IMR-90 (cell line): ENCODE measurements at regions not wholly inside any gene's neighbourhood (a gene's known extent, or its start where the extent isn't known, plus 50 kb on each side); places are given as distances from the start of the nearest gene placed in this dataset.

Source experiments
- ATAC-seq: fragments of 200-7000 bp; cut with Tn5 transposase; 2 replicates; pipeline ENCODE4 v1.9.1; 2020; ENCODE audit warnings: low read depth, mild to moderate bottlenecking, moderate library complexity
- BruUV-seq: library from RNA; stranded (reverse); fragments of 400-500 nt; replicated peaks from 2 replicates; lab custom pipeline; 2021; lab: Mats Ljungman, UMichigan
- CTCF ChIA-PET: fragments of 300-600 bp; formaldehyde crosslinking; extraction: SDS; loops from one replicate; lab custom pipeline; 2021; ENCODE audit warnings: antibody characterized with exemption; lab: Yijun Ruan, JAX
- POLR2A ChIA-PET: fragments of 300-600 bp; sonication (Branson Sonifier 250); formaldehyde crosslinking; loops from one replicate; lab custom pipeline; 2022; ENCODE audit warnings: antibody characterized with exemption; ENCODE audit not compliant: unreplicated experiment; lab: Charles Lee
- DNase-seq: peaks from one replicate; pipeline ENCODE4 v3.0.0; 2013
- H2AFZ ChIP-seq: replicated peaks from 2 replicates; pipeline ENCODE3; 2013; ENCODE audit warnings: low read length, mild to moderate bottlenecking; ENCODE audit not compliant: poor library complexity
- H2AK5ac ChIP-seq: 2 replicates; pipeline ENCODE4 v1.6.1; 2013; ENCODE audit warnings: low read depth, low read length, inconsistent platforms
- H2AK9ac ChIP-seq: replicated peaks from 2 replicates; pipeline ENCODE3; 2013; ENCODE audit warnings: mild to moderate bottlenecking, low read depth, low read length, moderate library complexity; ENCODE audit not compliant: poor library complexity
- H2BK120ac ChIP-seq: 2 replicates; pipeline ENCODE4 v1.6.1; 2013; ENCODE audit warnings: low read depth, low read length, inconsistent platforms
- H2BK15ac ChIP-seq: 3 replicates; pipeline ENCODE4 v1.6.1; 2013; ENCODE audit warnings: low read depth, low read length, inconsistent platforms
- H2BK20ac ChIP-seq: 2 replicates; pipeline ENCODE4 v1.6.1; 2013; ENCODE audit warnings: low read depth, mild to moderate bottlenecking, inconsistent platforms, low read length, moderate library complexity
- H2BK5ac ChIP-seq: 2 replicates; pipeline ENCODE4 v1.6.1; 2013; ENCODE audit warnings: mild to moderate bottlenecking, low read depth, low read length, inconsistent platforms; ENCODE audit not compliant: poor library complexity, severe bottlenecking
- H3K14ac ChIP-seq: replicated peaks from 2 replicates; pipeline ENCODE4 v1.6.1; 2013; ENCODE audit warnings: low read depth, low read length, inconsistent platforms
- H3K18ac ChIP-seq: 2 replicates; pipeline ENCODE4 v1.6.1; 2013; ENCODE audit warnings: low read depth, low read length, control low read depth
- H3K23ac ChIP-seq: 2 replicates; pipeline ENCODE4 v1.6.1; 2013; ENCODE audit warnings: low read depth, low read length, inconsistent platforms
- H3K27ac ChIP-seq: 2 replicates; pipeline ENCODE4 v1.5.1; 2013; ENCODE audit warnings: mild to moderate bottlenecking, control low read depth, low read length; ENCODE audit not compliant: insufficient read depth
- H3K27me3 ChIP-seq: 2 replicates; pipeline ENCODE4 v1.6.1; 2013; ENCODE audit warnings: low read length; ENCODE audit not compliant: control insufficient read depth, insufficient read depth
- H3K36me3 ChIP-seq: 2 replicates; pipeline ENCODE4 v1.6.1; 2013; ENCODE audit warnings: low read length, mixed read lengths; ENCODE audit not compliant: control insufficient read depth, insufficient read depth
- H3K4ac ChIP-seq: 2 replicates; pipeline ENCODE4 v1.6.1; 2013; ENCODE audit warnings: low read depth, low read length, inconsistent platforms
- H3K4me1 ChIP-seq: 2 replicates; pipeline ENCODE4 v1.6.1; 2013; ENCODE audit warnings: low read length, mixed read lengths; ENCODE audit not compliant: control insufficient read depth, insufficient read depth
- H3K4me2 ChIP-seq: 2 replicates; pipeline ENCODE4 v1.6.1; 2013; ENCODE audit warnings: low read depth, mild to moderate bottlenecking, control low read depth, low read length, moderate library complexity
- H3K4me3 ChIP-seq: 2 replicates; pipeline ENCODE4 v1.5.1; 2013; ENCODE audit warnings: low read depth, mild to moderate bottlenecking, control low read depth, low read length, moderate library complexity; ENCODE audit not compliant: insufficient read depth
- H3K56ac ChIP-seq: 2 replicates; pipeline ENCODE4 v1.6.1; 2013; ENCODE audit warnings: low read length, inconsistent platforms; ENCODE audit not compliant: insufficient read depth; ENCODE audit errors: extremely low read depth
- H3K79me1 ChIP-seq, 2 experiments: 2 replicates each; pipeline ENCODE4 v1.6.1; 2013; ENCODE audit warnings: low read length in 2 of 2, inconsistent platforms in 1 of 2, low read depth in 1 of 2
- H3K9ac ChIP-seq: 2 replicates; pipeline ENCODE4 v1.6.1; 2013; ENCODE audit warnings: low read depth, low read length, control low read depth
- H3K9me1 ChIP-seq: 2 replicates; pipeline ENCODE4 v1.6.1; 2013; ENCODE audit warnings: low read length, inconsistent platforms; ENCODE audit not compliant: insufficient read depth
- H3K9me3 ChIP-seq: 2 replicates; pipeline ENCODE4 v1.6.1; 2013; ENCODE audit warnings: low read length; ENCODE audit not compliant: control insufficient read depth, insufficient read depth
- H4K20me1 ChIP-seq: 2 replicates; pipeline ENCODE4 v1.6.1; 2013; ENCODE audit warnings: low read length, inconsistent platforms; ENCODE audit not compliant: insufficient read depth
- H4K5ac ChIP-seq: 2 replicates; pipeline ENCODE4 v1.6.1; 2013; ENCODE audit warnings: mild to moderate bottlenecking, low read depth, low read length, control low read depth
- H4K8ac ChIP-seq, 2 experiments: 2 replicates each; pipeline ENCODE4 v1.6.1; 2013; ENCODE audit warnings: low read depth in 2 of 2, low read length in 2 of 2, control low read depth in 1 of 2, inconsistent platforms in 1 of 2
- H4K91ac ChIP-seq: 2 replicates; pipeline ENCODE4 v1.6.1; 2013; ENCODE audit warnings: low read depth, low read length, inconsistent platforms; ENCODE audit not compliant: insufficient read depth
- CEBPB ChIP-seq: IDR thresholded peaks from 2 replicates; pipeline ENCODE4 v1.6.1; 2012; ENCODE audit warnings: low read depth, low read length, improper control_type of control experiment
- CHD1 ChIP-seq: IDR thresholded peaks from 2 replicates; pipeline ENCODE4 v1.6.1; 2012; ENCODE audit warnings: low read depth, low read length, improper control_type of control experiment
- FOS ChIP-seq: fragments of 150-350 bp; IDR thresholded peaks from 2 replicates; pipeline ENCODE4 v1.6.1; 2016; ENCODE audit warnings: low read depth, low read length
- MAFK ChIP-seq: IDR thresholded peaks from 2 replicates; pipeline ENCODE4 v1.6.1; 2012; ENCODE audit warnings: low read depth, low read length, improper control_type of control experiment
- MAZ ChIP-seq: IDR thresholded peaks from 2 replicates; pipeline ENCODE4 v1.6.1; 2012; ENCODE audit warnings: low read depth, mild to moderate bottlenecking, low read length, improper control_type of control experiment, moderate library complexity, borderline replicate concordance
- MXI1 ChIP-seq: IDR thresholded peaks from 2 replicates; pipeline ENCODE4 v1.6.1; 2012; ENCODE audit warnings: low read depth, mild to moderate bottlenecking, low read length, moderate library complexity, borderline replicate concordance
- RAD21 ChIP-seq: IDR thresholded peaks from 2 replicates; pipeline ENCODE4 v1.6.1; 2012; ENCODE audit warnings: low read length, improper control_type of control experiment
- RCOR1 ChIP-seq: IDR thresholded peaks from 2 replicates; pipeline ENCODE4 v1.6.1; 2012; ENCODE audit warnings: mild to moderate bottlenecking, low read length, improper control_type of control experiment; ENCODE audit not compliant: insufficient replicate concordance
- RFX5 ChIP-seq: IDR thresholded peaks from 2 replicates; pipeline ENCODE4 v1.8.0; 2012; ENCODE audit warnings: low read depth, mild to moderate bottlenecking, low read length, moderate library complexity
- SMC3 ChIP-seq: fragments of 150-350 bp; IDR thresholded peaks from 2 replicates; pipeline ENCODE4 v1.6.1; 2016; ENCODE audit warnings: low read depth, mild to moderate bottlenecking, antibody characterized with exemption, low read length, moderate library complexity
- WGBS, 2 experiments: methylation state at CpG; one replicate each; pipeline versions ENCODE4 v1.1.5 to v1.1.7; 2013; ENCODE audit warnings: missing lambda C conversion rate in 2 of 2; ENCODE audit not compliant: insufficient read length in 1 of 2; ENCODE audit errors: extremely low coverage in 2 of 2; 5-methylcytosine and 5-hydroxymethylcytosine counted together
- dilution Hi-C: fragments of 300-500 bp; cut with HindIII; formaldehyde crosslinking; loops from one replicate; pipeline ENCODE4 v1.14.3; 2018; ENCODE audit warnings: low sequenced_read_pairs; ENCODE audit not compliant: unreplicated experiment
- in situ Hi-C: fragments of 300-500 bp; cut with MboI; formaldehyde crosslinking; loops from 3 replicates; pipeline ENCODE4 v1.14.3; 2019; ENCODE audit warnings: low sequenced_read_pairs, inconsistent platforms, mixed read lengths
- intact Hi-C: fragments of 100-400 bp; cut with micrococcal nuclease; formaldehyde crosslinking; loops from 2 replicates; pipeline ENCODE4 v1.10.0; 2022
- TF ChIP-seq, protein P1 (sequence below): fragments of 150-350 bp; IDR thresholded peaks from 2 replicates; pipeline ENCODE4 v1.6.1; 2016; ENCODE audit warnings: low read depth, mild to moderate bottlenecking, low read length, moderate library complexity, borderline replicate concordance
- TF ChIP-seq, protein P2 (sequence below): fragments of 150-350 bp; IDR thresholded peaks from 2 replicates; pipeline ENCODE4 v1.6.1; 2017; ENCODE audit warnings: mild to moderate bottlenecking, antibody characterized with exemption, low read length, low read depth
- TF ChIP-seq, protein P3 (sequence below): conservative IDR thresholded peaks from 2 replicates; pipeline ENCODE4 v1.5.1; 2012; ENCODE audit warnings: mild to moderate bottlenecking, low read depth, low read length, improper control_type of control experiment

DNA sequence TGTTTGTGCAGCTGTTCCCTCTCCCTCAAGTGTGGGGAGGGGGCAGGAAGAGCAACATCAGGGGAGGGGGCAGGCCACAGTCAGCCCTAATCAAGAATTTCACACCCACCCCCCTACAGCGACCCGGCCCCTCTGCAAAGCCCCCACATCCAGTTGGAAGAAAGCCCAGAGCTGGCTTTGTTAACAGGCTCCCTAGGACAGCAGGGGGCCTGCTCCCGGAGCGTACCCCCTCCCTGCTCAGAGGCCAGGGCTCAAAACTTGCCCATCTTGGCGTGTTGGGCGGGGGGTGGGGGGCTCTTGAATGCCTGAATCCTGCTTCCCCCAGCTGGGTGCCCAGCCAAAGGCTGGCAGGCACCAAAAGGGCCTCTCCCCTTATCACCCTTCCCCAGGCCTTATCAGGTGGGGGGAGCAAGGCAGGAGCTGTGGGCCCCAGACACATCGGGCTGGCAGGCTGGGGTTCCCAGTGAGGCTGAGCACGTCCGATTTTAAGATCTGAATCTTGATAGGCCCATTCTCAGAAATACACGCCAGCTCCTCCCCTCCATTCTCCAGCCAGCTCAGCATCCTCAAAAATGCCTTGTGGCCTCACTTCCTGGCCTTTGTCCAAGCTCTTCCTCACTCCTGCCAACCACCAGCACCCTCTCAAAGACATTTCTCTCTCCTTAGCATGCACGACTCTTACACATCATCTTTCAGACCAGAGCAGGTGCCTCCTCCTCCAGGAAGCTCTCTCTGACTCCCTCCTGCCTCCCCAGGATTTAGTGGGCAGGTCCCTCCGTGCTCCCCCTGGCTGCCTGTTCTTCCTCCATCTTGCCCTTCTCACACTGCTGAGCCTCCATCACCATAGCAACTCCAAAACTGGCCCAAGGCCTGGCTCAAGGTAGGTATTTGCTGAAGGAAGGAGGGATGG, 384.8 kb downstream of the MN1 start:
- Histone ChIP-seq H2BK5ac (no peak overlapping the region), H3K27ac (no peak overlapping the region), H2AK9ac (no peak overlapping the region), H2AFZ (peak overlapping the region; percentile 82), H3K18ac (no peak overlapping the region; the same call in 1 of the 2 replicates), H4K5ac (no peak overlapping the region; the same call in 1 of the 2 replicates), H3K14ac (no peak overlapping the region), H2BK15ac (no peak overlapping the region), H3K9me3 (no peaks in the 10 kb centered on the region), H4K91ac (no peak overlapping the region), H3K9me1 (peaks cover 8% of the 10 kb centered on the region; the same call in 1 of the 2 replicates), H3K56ac (no peak overlapping the region), H3K4me1 (peaks cover 18% of the 10 kb centered on the region), H4K20me1 (no peaks in the 10 kb centered on the region), H2BK120ac (0 out of 2 replicates have a peak overlapping the region, but pooled peaks have one; percentile 4), H3K27me3 (peaks cover 28% of the 10 kb centered on the region), H3K4ac (peak overlapping the region; percentile 14; the same call in 1 of the 2 replicates), H4K8ac (no peak overlapping the region), H3K9ac (no peak overlapping the region), H3K4me3 (no peak overlapping the region), H2AK5ac (no peak overlapping the region), H2BK20ac (no peak overlapping the region), H3K36me3 (no peaks in the 10 kb centered on the region), H3K4me2 (no peak overlapping the region), H3K79me1 (no peaks in the 10 kb centered on the region), H3K23ac (no peak overlapping the region)
- intact Hi-C loops = no loop called here
- dilution Hi-C loops = no loop called here
- no TSS peak for BruUV-seq
- ATAC-seq (peak; percentile 56), DNase-seq (peak; percentile 88)
- CTCF ChIA-PET = interaction anchor here (0.5 to 1.0 kb wide), 2 partner anchors 303 to 1081 kb away, joined by 3 read pairs; no protein-coding TSS in a partner anchor
- in situ Hi-C loops = loop anchor here (10.0 kb wide), 1 partner anchor 588 kb away; no protein-coding TSS in a partner anchor
- POLR2A ChIA-PET = no interaction called here
- 19% methylated on average over 2 of the region's 12 CpGs; no CpG with 5 or more reads in 1 of the 2 experiments for WGBS, 2 experiments
- no peak for TF ChIP-seq FOS
- peak; percentile 60 for TF ChIP-seq MAFK
- TF ChIP-seq, protein P1, sequence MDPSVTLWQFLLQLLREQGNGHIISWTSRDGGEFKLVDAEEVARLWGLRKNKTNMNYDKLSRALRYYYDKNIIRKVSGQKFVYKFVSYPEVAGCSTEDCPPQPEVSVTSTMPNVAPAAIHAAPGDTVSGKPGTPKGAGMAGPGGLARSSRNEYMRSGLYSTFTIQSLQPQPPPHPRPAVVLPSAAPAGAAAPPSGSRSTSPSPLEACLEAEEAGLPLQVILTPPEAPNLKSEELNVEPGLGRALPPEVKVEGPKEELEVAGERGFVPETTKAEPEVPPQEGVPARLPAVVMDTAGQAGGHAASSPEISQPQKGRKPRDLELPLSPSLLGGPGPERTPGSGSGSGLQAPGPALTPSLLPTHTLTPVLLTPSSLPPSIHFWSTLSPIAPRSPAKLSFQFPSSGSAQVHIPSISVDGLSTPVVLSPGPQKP = no peak
- TF ChIP-seq RCOR1 = peak; percentile 60
- TF ChIP-seq CEBPB = no peak; the same call in 1 of the 2 replicates
- TF ChIP-seq, protein P2, sequence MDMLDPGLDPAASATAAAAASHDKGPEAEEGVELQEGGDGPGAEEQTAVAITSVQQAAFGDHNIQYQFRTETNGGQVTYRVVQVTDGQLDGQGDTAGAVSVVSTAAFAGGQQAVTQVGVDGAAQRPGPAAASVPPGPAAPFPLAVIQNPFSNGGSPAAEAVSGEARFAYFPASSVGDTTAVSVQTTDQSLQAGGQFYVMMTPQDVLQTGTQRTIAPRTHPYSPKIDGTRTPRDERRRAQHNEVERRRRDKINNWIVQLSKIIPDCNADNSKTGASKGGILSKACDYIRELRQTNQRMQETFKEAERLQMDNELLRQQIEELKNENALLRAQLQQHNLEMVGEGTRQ = no peak
- TF ChIP-seq MAZ = no peak
- no peak for TF ChIP-seq CHD1
- TF ChIP-seq RFX5 = no peak
- 0 out of 2 replicates have a peak, but pooled peaks have one; percentile 5 for TF ChIP-seq RAD21
- TF ChIP-seq, protein P3, sequence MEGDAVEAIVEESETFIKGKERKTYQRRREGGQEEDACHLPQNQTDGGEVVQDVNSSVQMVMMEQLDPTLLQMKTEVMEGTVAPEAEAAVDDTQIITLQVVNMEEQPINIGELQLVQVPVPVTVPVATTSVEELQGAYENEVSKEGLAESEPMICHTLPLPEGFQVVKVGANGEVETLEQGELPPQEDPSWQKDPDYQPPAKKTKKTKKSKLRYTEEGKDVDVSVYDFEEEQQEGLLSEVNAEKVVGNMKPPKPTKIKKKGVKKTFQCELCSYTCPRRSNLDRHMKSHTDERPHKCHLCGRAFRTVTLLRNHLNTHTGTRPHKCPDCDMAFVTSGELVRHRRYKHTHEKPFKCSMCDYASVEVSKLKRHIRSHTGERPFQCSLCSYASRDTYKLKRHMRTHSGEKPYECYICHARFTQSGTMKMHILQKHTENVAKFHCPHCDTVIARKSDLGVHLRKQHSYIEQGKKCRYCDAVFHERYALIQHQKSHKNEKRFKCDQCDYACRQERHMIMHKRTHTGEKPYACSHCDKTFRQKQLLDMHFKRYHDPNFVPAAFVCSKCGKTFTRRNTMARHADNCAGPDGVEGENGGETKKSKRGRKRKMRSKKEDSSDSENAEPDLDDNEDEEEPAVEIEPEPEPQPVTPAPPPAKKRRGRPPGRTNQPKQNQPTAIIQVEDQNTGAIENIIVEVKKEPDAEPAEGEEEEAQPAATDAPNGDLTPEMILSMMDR = no peak
- TF ChIP-seq MXI1 = no peak
- 0 out of 2 replicates have a peak, but pooled peaks have one; percentile 3 for TF ChIP-seq SMC3
